ENCODE measurements at regions not wholly inside any gene's neighbourhood (a gene's known extent, or its start where the extent isn't known, plus 50 kb on each side); places are given as distances from the start of the nearest gene placed in this dataset.

- TF ChIP-seq RAD21 (IDR thresholded peaks at IDR 0.05; ENCODE audit: insufficient read depth, low read depth, low read length) (no peak), CTCF (IDR thresholded peaks at IDR 0.05 in 2 of 3, conservative IDR thresholded peaks at IDR 0.05 in 1 of 3; ENCODE audit: control insufficient read depth in 2 of 3, extremely low read depth in 1 of 3, insufficient read depth in 1 of 3, low read depth in 3 of 3, low read length in 3 of 3) (no peak), POLR2A (IDR thresholded peaks at IDR 0.05; ENCODE audit: low read depth, low read length) (no peak), ESRRA (IDR thresholded peaks at IDR 0.05; ENCODE audit: low read length) (no peak), SMAD1 (IDR thresholded peaks at IDR 0.05; ENCODE audit: low read depth, partially characterized antibody) (no peak), POLR2AphosphoS2 (IDR thresholded peaks at IDR 0.05; ENCODE audit: low read depth, low read length) (no peak), TCF3 (IDR thresholded peaks at IDR 0.05; ENCODE audit: borderline replicate concordance, insufficient read depth, low read depth, low read length) (no peak), PAX8 (IDR thresholded peaks at IDR 0.05) (no peak), SP1 (IDR thresholded peaks at IDR 0.05; ENCODE audit: low read depth, low read length) (no peak), FOS (IDR thresholded peaks at IDR 0.05; ENCODE audit: borderline replicate concordance, extremely low read depth, insufficient read length) (no peak), SKIL (IDR thresholded peaks at IDR 0.05; ENCODE audit: low read depth, poor library complexity, severe bottlenecking) (no peak), RBBP5 (conservative IDR thresholded peaks at IDR 0.05) (no peak), NFYA (IDR thresholded peaks at IDR 0.05; ENCODE audit: borderline replicate concordance, low read depth, low read length) (no peak)
Measured at GRCh38 chrX:10106806-10107205, 50.0 kb upstream of the CLCN4 start.

Measured in GM12878 (cell line).